ENCODE measurements at regions not wholly inside any gene's neighbourhood (a gene's known extent, or its start where the extent isn't known, plus 50 kb on each side); places are given as distances from the start of the nearest gene placed in this dataset.

GRCh38 chr17:72369366-72369765, 248.5 kb downstream of the SOX9 start:
- TF ChIP-seq CTCF (conservative IDR thresholded peaks at IDR 0.05; ENCODE audit: low read depth, low read length): no peak
- no peak for TF ChIP-seq EZH2phosphoT487 (IDR thresholded peaks at IDR 0.05; ENCODE audit: borderline replicate concordance, low read length)

All from PC-3 (cell line).